G401 (cell line): ENCODE measurements at regions not wholly inside any gene's neighbourhood (a gene's known extent, or its start where the extent isn't known, plus 50 kb on each side); places are given as distances from the start of the nearest gene placed in this dataset.

Experiments
- DNase-seq: peaks from one replicate; pipeline ENCODE4 v3.0.0-alpha.2; 2015; ENCODE audit warnings: low spot score
- in situ Hi-C: cut with HindIII; loops from 2 replicates; pipeline ENCODE4 v1.10.0; 2016; ENCODE audit warnings: low sequenced_read_pairs, mixed read lengths

GRCh38 chr10:69736886-69737641 lies 64.6 kb upstream of the COL13A1 start:
- no peak for DNase-seq
- in situ Hi-C loops = no loop called here

GRCh38 chr10:69738071-69738470 lies 63.6 kb upstream of the COL13A1 start:
- DNase-seq = peak; percentile 79
- in situ Hi-C loops = no loop called here

- no peak for DNase-seq
- in situ Hi-C loops = no loop called here
Observed at GRCh38 chr10:69738858-69739435, 62.8 kb upstream of the COL13A1 start.

GRCh38 chr10:69739634-69740033 lies 62.1 kb upstream of the COL13A1 start:
- in situ Hi-C loops = no loop called here
- DNase-seq = no peak

- in situ Hi-C loops = no loop called here
- no peak for DNase-seq
Observed at GRCh38 chr10:69740126-69740525, 61.6 kb upstream of the COL13A1 start.

GRCh38 chr10:69741252-69741651 lies 60.5 kb upstream of the COL13A1 start:
- in situ Hi-C loops = no loop called here
- DNase-seq = no peak

- DNase-seq = no peak
- in situ Hi-C loops = no loop called here
Observed at GRCh38 chr10:69741671-69742355, 59.9 kb upstream of the COL13A1 start.

GRCh38 chr10:69742356-69742695 lies 59.4 kb upstream of the COL13A1 start:
- DNase-seq = no peak
- in situ Hi-C loops = no loop called here

- peak; percentile 52 for DNase-seq
Observed at GRCh38 chr10:69742928-69743602, 58.6 kb upstream of the COL13A1 start.

GRCh38 chr10:69744971-69745370 lies 56.7 kb upstream of the COL13A1 start:
- no peak for DNase-seq
- in situ Hi-C loops = no loop called here

More at GRCh38 chr10:69742928-69743602, 58.6 kb upstream of the COL13A1 start:
- in situ Hi-C loops = no loop called here

- in situ Hi-C loops = no loop called here
- no peak for DNase-seq
Observed at GRCh38 chr10:69745698-69746097, 56.0 kb upstream of the COL13A1 start.

- no peak for DNase-seq
- in situ Hi-C loops = no loop called here
Observed at GRCh38 chr10:69747179-69747578, 54.5 kb upstream of the COL13A1 start.

- no peak for DNase-seq
- in situ Hi-C loops = no loop called here
Observed at GRCh38 chr10:69748621-69749020, 53.1 kb upstream of the COL13A1 start.

- in situ Hi-C loops = no loop called here
- DNase-seq = no peak
Observed at GRCh38 chr10:69749178-69750010, 52.3 kb upstream of the COL13A1 start.

GRCh38 chr10:69750011-69750373 lies 51.7 kb upstream of the COL13A1 start:
- DNase-seq = no peak
- in situ Hi-C loops = no loop called here

GRCh38 chr10:69750725-69751124 lies 51.0 kb upstream of the COL13A1 start:
- in situ Hi-C loops = no loop called here
- DNase-seq = no peak

- DNase-seq = no peak
- in situ Hi-C loops = no loop called here
Observed at GRCh38 chr10:69751214-69751613, 50.5 kb upstream of the COL13A1 start.
